ENCODE measurements at regions not wholly inside any gene's neighbourhood (a gene's known extent, or its start where the extent isn't known, plus 50 kb on each side); places are given as distances from the start of the nearest gene placed in this dataset.
"Not testable (repeated sequence)": the region's sequence is repeated elsewhere in the genome, so short reads cannot be mapped to it uniquely, and the experiment has no call there.

GRCh38 chr4:130859991-130860390, 1764.0 kb downstream of the C4orf33 start:
- no peak overlapping the region for H3K4me3 ChIP-seq (ENCODE audit: low read depth, low read length)

DNA sequence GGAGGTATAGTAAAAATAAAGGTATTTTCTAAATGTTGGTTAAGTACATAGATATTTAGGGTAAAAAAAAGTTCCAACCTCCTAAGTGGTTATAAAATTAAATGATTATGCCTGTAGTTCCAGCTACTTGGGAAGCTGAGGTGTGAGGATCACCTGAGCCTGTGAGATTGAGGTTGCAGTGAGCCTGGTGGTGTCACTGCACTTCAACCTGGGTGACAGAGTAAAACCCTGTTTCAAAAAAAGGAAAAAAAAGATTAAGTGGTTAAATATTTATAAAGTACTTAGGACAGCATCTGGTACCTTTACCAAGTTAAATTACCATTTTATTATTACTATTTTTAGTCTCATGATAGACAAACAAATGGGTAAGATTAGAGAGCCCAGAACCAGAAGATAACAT, 1801.0 kb downstream of the C4orf33 start:
- no peak overlapping the region for H3K4me3 ChIP-seq (ENCODE audit: low read depth, low read length)

DNA sequence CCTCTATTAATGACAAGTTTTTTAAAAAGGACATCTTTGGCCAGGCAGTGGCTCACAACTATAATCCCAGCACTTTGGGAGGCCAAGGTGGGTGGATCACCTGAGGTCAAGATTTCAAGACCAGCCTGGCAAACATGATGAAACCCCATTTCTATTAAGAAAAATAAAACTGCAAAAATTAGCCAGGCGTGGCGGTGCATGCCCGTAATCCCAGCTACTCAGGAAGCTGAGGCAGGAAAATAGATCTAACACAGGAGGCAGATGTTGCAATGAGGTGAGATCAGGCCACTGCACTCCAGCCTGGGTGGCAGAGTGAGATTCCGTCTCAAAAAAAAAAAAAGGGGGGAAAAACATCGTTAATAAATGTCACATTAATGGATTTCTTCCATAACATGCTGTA, 1805.4 kb downstream of the C4orf33 start:
- H3K4me3 ChIP-seq (ENCODE audit: low read depth, low read length): no peak overlapping the region

DNA sequence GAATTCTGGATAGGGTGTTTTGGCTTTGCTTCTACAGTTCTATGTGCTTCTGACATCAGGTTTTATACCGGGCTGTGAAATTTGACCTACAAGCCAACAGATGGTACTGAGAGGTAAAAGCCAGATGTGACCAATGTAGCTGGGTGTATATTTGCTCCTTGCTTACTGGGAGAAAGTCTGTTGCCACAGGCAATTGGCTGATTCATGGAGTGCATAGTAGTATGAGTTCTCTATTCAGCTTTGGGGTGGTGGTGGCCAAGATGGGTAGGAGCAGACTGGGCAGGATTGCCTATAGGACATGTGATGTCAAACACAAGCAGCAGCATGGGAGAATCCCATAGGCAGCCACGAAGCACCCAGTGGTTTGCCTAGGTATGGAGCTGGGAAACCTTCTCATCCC, 1827.0 kb downstream of the C4orf33 start:
- H3K4me3 ChIP-seq (ENCODE audit: low read depth, low read length): no peak overlapping the region

- H3K4me3 ChIP-seq (ENCODE audit: low read depth, low read length): no peak overlapping the region
These were observed 1859.6 kb downstream of the C4orf33 start for GRCh38 chr4:130955520-130955919.

GRCh38 chr4:130985371-130985770, 1889.4 kb downstream of the C4orf33 start:
- H3K4me3 ChIP-seq (ENCODE audit: low read depth, low read length): no peak overlapping the region

GRCh38 chr4:130995988-130996387, 1900.0 kb downstream of the C4orf33 start:
- no peak overlapping the region for H3K4me3 ChIP-seq (ENCODE audit: low read depth, low read length)

DNA sequence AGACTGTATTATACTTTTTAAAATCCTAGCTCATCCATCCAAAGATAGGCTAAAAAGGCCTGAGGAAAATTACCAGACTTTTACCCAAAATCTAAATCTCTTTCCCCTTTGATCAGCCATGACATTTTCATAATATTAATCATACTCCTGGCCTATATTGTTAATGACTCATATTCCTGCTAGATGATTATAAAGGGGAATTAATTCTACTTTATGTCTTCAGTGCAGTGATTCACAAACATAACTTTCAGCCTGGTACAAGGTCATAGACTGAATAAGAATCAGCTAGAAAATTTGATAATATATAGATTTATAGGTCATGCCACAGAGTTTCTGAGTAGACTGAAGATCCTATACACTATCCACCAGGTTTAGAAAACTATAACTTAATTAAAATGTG, 1905.4 kb downstream of the C4orf33 start:
- no peak overlapping the region for H3K4me3 ChIP-seq (ENCODE audit: low read depth, low read length)

DNA sequence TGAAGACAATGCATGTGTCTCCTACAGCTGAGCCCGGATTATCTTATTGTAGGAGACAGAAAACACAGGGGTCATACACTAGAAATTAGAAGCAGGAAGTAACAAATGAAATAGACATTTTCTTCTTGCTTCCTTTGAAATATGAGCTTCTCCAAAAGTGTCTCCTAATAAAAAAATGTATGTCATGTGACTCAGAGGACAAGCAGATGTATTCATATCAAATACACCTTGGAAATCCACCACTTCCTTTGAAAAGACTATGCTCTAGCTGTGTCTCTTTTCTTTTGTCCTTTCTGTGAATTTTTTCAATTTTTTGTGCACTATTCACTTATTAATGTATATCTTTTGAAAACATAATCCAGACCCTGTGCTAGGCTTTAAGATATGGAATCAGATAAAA, 1906.2 kb downstream of the C4orf33 start:
- H3K4me3 ChIP-seq (ENCODE audit: low read depth, low read length): no peak overlapping the region

DNA sequence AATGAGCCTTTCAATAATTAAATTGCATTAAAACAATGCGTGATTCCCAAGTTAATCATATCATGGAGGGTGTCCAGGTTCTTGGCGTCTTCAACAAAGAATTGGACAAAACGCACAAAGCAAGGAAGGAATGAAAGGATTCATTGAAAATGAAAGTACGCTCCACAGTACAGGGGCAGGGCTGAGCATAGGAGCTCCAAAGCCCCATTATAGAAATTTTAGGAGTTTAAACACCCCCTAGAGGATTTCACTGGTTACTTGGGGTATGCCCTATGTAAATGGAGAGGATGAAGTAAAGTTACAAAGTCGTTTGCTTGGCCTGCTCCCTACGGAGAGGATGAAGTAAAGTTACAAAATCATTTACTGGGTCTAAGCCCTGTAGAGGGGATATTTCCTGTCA, 1910.4 kb downstream of the C4orf33 start:
- no peak overlapping the region for H3K4me3 ChIP-seq (ENCODE audit: low read depth, low read length)

GRCh38 chr4:131011961-131012360, 1916.0 kb downstream of the C4orf33 start:
- H3K4me3 ChIP-seq (ENCODE audit: low read depth, low read length): not testable (repeated sequence)

DNA sequence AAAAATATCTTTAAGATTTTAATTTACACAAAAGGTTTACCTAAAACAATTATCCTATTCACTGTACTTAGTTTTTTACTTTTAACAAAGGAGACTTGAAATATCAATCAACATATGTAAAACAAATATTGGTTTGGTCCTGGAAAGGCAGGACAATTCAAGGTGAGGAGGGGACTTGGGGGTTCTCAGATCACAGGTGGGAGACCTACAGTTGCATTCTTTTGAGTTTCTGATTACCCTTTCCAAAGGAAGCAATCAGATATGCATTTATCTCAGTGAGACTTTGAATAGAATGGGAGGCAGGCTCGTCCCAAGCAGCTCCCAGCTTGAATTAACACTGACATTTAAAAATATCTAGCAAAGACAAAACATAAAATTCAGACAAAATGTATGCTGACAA, 1917.3 kb downstream of the C4orf33 start:
- no peak overlapping the region for H3K4me3 ChIP-seq (ENCODE audit: low read depth, low read length)

DNA sequence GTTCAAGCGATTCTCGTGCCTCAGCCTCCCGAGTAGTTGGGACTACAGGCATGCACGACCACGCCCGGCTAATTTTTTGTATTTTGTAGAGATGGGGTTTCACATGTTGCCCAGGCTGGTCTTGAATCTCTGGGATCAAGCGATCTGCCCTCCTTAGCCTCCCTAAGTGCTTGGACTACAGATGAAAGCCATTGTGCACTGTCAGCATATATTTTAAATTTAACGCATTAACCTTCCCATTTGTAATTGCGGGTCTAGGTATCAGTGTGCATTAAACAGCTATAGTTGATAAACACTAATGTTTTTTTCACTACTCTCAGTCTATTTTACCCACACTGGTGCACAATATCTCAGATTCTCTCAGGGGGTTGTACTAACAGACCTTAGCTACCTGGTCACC, 1930.8 kb downstream of the C4orf33 start:
- H3K4me3 ChIP-seq (ENCODE audit: low read depth, low read length): no peak overlapping the region

DNA sequence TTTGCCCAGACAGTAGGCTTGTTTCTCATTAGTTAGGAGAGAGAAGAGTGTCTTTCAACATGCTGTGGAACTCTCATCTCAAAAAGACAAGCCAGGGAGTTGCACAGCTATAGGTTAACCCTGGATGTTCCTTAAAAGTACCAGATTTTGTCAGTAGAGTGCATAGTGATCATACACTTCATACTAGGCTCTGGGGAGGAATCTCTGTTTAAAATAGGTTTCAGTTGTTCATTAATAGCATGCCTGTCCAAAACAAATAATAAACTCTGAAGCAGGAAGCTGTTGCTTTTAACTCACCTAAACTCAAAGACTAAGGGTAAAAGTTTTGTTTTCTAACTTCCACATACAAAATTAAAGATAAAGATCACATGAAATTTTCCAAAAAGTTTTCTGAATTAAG, 1948.4 kb downstream of the C4orf33 start:
- H3K4me3 ChIP-seq (ENCODE audit: low read depth, low read length): no peak overlapping the region

GRCh38 chr4:131046821-131047220, 1950.9 kb downstream of the C4orf33 start:
- H3K4me3 ChIP-seq (ENCODE audit: low read depth, low read length): no peak overlapping the region

DNA sequence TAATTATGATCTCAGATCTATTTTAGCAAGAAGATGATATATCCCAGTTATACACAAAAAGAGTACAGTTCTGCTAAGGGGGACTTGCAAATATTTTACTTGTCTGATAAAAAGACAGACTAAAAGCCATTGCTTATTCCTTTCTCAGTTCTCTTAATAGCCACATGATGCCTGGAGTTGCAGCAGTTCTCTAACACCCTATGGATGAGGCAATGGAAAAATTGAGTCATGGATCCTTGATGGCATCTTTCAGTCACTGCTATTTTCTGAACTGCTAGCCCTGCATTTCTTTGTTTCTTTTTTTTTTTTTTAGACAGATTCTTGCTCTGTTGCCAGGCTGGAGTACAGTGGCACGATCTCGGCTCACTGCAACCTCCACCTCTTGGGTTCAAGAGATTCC, 1956.7 kb downstream of the C4orf33 start:
- H3K4me3 ChIP-seq (ENCODE audit: low read depth, low read length): no peak overlapping the region

DNA sequence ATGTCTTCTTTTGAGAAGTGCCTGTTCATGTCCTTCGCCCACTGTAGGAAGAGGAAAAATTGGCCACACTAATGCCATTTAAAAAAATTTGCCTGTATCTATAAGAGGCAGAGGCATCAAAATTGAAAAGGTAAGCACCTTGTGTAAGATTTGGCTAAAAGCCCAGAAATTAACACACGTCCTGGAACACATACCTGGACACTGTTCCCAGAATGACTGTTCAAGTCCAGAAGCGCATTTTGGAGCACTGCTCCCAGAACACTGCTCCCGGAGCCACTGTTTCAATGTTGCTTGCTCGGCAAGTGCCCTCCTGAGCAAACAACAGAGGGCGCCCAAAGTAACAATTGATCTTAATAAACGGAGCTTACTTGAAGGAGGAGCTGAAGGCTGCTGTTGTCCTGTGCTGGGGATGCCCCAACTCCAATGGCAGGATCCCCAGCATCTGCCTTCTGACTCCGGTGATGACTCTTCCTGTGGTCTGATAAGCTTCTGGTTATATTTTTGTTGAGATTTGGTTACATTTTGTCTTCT, 1958.6 kb downstream of the C4orf33 start:
- H3K4me3 ChIP-seq (ENCODE audit: low read depth, low read length): no peak overlapping the region

- no peak overlapping the region for H3K4me3 ChIP-seq (ENCODE audit: low read depth, low read length)
These were observed 1965.8 kb downstream of the C4orf33 start for GRCh38 chr4:131061734-131062133.

DNA sequence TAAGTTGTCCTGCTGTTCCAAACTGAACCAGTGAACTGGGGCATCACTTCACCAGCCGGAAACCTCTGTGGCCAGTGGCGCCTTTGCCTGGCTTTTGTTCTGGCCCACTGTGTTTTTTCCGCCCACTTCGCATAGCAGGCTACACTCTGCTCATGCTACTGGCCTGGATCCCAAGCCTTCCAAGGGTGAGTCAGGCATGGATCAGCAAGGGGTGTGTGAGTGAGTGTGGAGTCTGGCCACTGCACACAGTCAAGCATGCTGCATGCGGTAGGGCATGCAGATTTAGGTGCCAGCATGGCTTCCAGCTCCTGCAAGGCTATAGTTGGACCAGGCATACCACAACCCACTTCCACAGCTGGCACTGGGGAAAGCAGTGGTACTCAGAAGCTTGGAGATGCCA, 1967.9 kb downstream of the C4orf33 start:
- no peak overlapping the region for H3K4me3 ChIP-seq (ENCODE audit: low read depth, low read length)

DNA sequence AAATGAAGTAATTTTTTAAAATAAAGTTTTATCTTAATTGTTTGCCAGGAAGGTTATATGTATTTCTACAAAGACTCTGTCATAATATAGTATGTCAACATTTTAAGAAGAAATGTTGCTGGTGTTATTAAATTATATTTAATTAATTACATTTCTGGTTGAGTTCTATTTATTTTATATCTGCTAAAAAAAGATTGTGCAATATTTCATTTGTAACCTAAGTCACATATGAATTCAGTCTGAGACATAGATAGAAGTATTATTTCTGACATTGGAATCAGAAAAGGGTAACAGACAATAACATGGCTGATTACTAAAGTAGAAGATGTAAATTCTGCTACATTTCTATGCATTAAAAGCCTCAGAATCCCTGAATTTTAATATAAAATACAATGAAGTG, 1985.1 kb downstream of the C4orf33 start:
- no peak overlapping the region for H3K4me3 ChIP-seq (ENCODE audit: low read depth, low read length)

DNA sequence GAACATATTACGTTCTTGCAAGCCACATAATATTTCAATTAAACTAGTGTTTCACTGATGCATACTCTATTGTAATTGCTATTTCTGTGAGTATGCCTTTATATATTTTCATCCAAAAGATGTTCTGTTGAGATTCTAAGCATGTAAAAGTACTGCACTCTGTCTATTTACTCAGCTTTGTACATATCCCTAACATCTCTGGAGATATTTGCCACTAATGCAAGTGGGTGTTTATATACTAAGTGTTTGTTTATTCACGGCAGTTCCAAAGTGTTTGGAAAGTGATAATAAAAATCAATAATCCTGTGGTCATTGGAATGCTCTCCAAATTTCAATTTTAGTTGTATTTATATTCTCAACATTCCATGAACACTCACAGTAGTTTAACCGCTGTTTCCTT, 1989.0 kb downstream of the C4orf33 start:
- no peak overlapping the region for H3K4me3 ChIP-seq (ENCODE audit: low read depth, low read length)

DNA sequence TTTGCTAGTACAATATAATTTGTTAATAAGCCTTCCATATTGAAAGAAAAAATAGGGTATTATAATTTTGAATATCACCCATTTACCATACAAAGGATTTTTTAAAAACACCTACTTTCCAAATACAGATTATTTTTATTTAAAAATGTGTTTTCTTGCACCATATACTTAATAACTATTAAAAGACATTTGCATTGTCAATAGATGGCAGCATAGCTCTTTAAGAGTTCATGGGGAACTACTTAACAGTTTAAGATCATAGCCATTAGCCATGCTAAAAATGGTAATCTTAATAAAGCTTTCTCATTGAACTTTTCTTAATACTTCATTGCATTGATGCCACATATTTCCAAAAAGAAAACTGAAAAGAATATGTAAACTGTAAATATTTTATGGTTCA, 1995.9 kb downstream of the C4orf33 start:
- no peak overlapping the region for H3K4me3 ChIP-seq (ENCODE audit: low read depth, low read length)

DNA sequence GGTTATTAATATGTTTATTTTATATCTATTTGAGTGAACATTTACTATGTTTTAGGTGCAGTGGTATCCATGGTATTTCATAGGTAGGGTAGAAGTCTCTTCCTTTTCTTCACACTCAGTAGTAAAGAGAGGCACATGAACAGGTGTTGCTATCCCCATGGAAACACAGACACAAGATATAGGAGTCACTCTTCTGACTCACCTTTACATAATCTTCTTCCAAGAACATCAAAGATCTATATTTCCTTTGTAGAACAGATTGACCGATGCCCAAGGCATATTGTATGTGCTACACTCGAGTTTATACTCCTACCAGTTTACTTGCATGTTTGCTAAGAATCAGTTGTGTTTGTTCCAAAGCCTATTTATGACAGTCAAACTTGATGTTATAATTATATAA, 1997.4 kb downstream of the C4orf33 start:
- no peak overlapping the region for H3K4me3 ChIP-seq (ENCODE audit: low read depth, low read length)

- no peak overlapping the region for H3K4me3 ChIP-seq (ENCODE audit: low read depth, low read length)
These were observed 2003.0 kb downstream of the C4orf33 start for GRCh38 chr4:131098976-131099375.

Measured in iPS-11a (cell line).